Panc1 (cell line): ENCODE measurements at regions not wholly inside any gene's neighbourhood (a gene's known extent, or its start where the extent isn't known, plus 50 kb on each side); places are given as distances from the start of the nearest gene placed in this dataset.

Source experiments
- ATAC-seq: fragments of 200-7000 bp; cut with Tn5 transposase; 2 replicates; pipeline ENCODE4 v1.9.1; 2020; ENCODE audit warnings: mild to moderate bottlenecking, moderate library complexity
- BruUV-seq: library from RNA; stranded (reverse); fragments of 400-500 nt; replicated peaks from 2 replicates; lab custom pipeline; 2021; lab: Mats Ljungman, UMichigan
- CTCF ChIA-PET: fragments of 300-600 bp; sonication (Branson Sonifier 250); formaldehyde crosslinking; loops from one replicate; lab custom pipeline; 2022; ENCODE audit warnings: antibody characterized with exemption; lab: Charles Lee
- POLR2A ChIA-PET: fragments of 300-600 bp; sonication (Branson Sonifier 250); formaldehyde crosslinking; loops from one replicate; lab custom pipeline; 2022; ENCODE audit warnings: antibody characterized with exemption; lab: Charles Lee
- DNase-seq: peaks from one replicate; pipeline ENCODE4 v3.0.0-alpha.2; 2010; ENCODE audit warnings: low read depth, low spot score
- H3K27ac ChIP-seq: 2 replicates; pipeline ENCODE4 v1.5.1; 2011; ENCODE audit warnings: mild to moderate bottlenecking, low read length, inconsistent platforms
- H3K27me3 ChIP-seq: fragments of 200-500 bp; sonication (Bioruptor generic); 2 replicates; pipeline ENCODE4 v1.6.0; 2014; ENCODE audit warnings: low read length, inconsistent platforms; ENCODE audit not compliant: control insufficient read depth, insufficient read depth
- H3K36me3 ChIP-seq: fragments of 200-500 bp; sonication (Bioruptor generic); 2 replicates; pipeline ENCODE4 v1.5.1; 2014; ENCODE audit warnings: inconsistent platforms, mild to moderate bottlenecking, low read length, moderate library complexity; ENCODE audit not compliant: control insufficient read depth, insufficient read depth
- H3K4me1 ChIP-seq: 2 replicates; pipeline ENCODE4 v1.5.1; 2011; ENCODE audit warnings: inconsistent platforms, mild to moderate bottlenecking, low read length, moderate library complexity; ENCODE audit not compliant: control insufficient read depth, insufficient read depth
- H3K4me3 ChIP-seq, 2 experiments: 2 replicates each; pipeline ENCODE4 v1.5.1; 2011 to 2012; ENCODE audit warnings: low read depth in 2 of 2, low read length in 2 of 2, mild to moderate bottlenecking in 2 of 2, inconsistent platforms in 1 of 2, moderate library complexity in 1 of 2
- H3K9me3 ChIP-seq: fragments of 200-500 bp; sonication (Bioruptor generic); 2 replicates; pipeline ENCODE4 v1.5.1; 2014; ENCODE audit warnings: low read depth, mild to moderate bottlenecking, inconsistent platforms, low read length, moderate library complexity; ENCODE audit not compliant: control insufficient read depth, insufficient read depth
- CTCF ChIP-seq: fragments of 450-650 bp; IDR thresholded peaks from 2 replicates; pipeline ENCODE4 v1.5.1; 2017; ENCODE audit warnings: mild to moderate bottlenecking
- POLR2AphosphoS5 ChIP-seq: IDR thresholded peaks from 2 replicates; pipeline ENCODE4 v1.6.1; 2012; ENCODE audit warnings: mild to moderate bottlenecking, low read depth, low read length, moderate library complexity
- REST ChIP-seq, 2 experiments: IDR thresholded peaks; 2 replicates each; pipeline ENCODE4 v1.6.1; 2011 to 2012; ENCODE audit warnings: low read depth in 2 of 2, control low read depth in 1 of 2, low read length in 1 of 2, mild to moderate bottlenecking in 1 of 2, moderate library complexity in 1 of 2; ENCODE audit not compliant: insufficient read depth in 1 of 2
- SIN3A ChIP-seq: IDR thresholded peaks from 2 replicates; pipeline ENCODE4 v1.6.1; 2012; ENCODE audit warnings: low read depth, mild to moderate bottlenecking, low read length, moderate library complexity, borderline replicate concordance; ENCODE audit not compliant: insufficient read depth
- TCF7L2 ChIP-seq: IDR thresholded peaks from 2 replicates; pipeline ENCODE4 v1.6.1; 2011; ENCODE audit warnings: mild to moderate bottlenecking, low read depth, low read length, inconsistent platforms
- in situ Hi-C: cut with HindIII; loops from 2 replicates; pipeline ENCODE4 v1.10.0; 2016; ENCODE audit warnings: low sequenced_read_pairs, low pct_unique_long_range_greater_than_20kb
- intact Hi-C: fragments of 100-400 bp; cut with micrococcal nuclease; formaldehyde crosslinking; loops from one replicate; pipeline ENCODE4 v1.10.0; 2022; ENCODE audit not compliant: unreplicated experiment

- H3K36me3 ChIP-seq, result no peaks in the 10 kb centered on the region
- no peak for TF ChIP-seq POLR2AphosphoS5
- no peaks in the 10 kb centered on the region for H3K9me3 ChIP-seq
- no peaks in the 10 kb centered on the region for H3K27me3 ChIP-seq
- H3K4me1 ChIP-seq, result no peaks in the 10 kb centered on the region
- ChIA-PET POLR2A (no interaction called here), CTCF (no interaction called here)
- intact Hi-C loops, result no loop called here
- H3K4me3 ChIP-seq, result no peak overlapping the region
- no peak overlapping the region for H3K27ac ChIP-seq
- no peak for ATAC-seq
- BruUV-seq, result no TSS peak
- no peak for DNase-seq
- in situ Hi-C loops, result no loop called here
These were observed 256.6 kb downstream of the DLL1 start for GRCh38 chr6:170034294-170034693.

GRCh38 chr6:170033666-170034065, 257.2 kb downstream of the DLL1 start:
- no peak overlapping the region for H3K4me3 ChIP-seq
- H3K27me3 ChIP-seq, result no peaks in the 10 kb centered on the region
- ChIA-PET POLR2A (no interaction called here), CTCF (no interaction called here)
- intact Hi-C loops (no loop called here), in situ Hi-C loops (no loop called here)
- ATAC-seq, result no peak
- TF ChIP-seq SIN3A, result no peak
- TF ChIP-seq POLR2AphosphoS5, result no peak
- BruUV-seq, result no TSS peak
- no peaks in the 10 kb centered on the region for H3K36me3 ChIP-seq
- no peak for DNase-seq
- no peaks in the 10 kb centered on the region for H3K9me3 ChIP-seq
- no peaks in the 10 kb centered on the region for H3K4me1 ChIP-seq
- H3K27ac ChIP-seq, result no peak overlapping the region

GRCh38 chr6:170032706-170033309, 258.1 kb downstream of the DLL1 start:
- H3K27ac ChIP-seq, result no peak overlapping the region
- no peaks in the 10 kb centered on the region for H3K27me3 ChIP-seq
- H3K36me3 ChIP-seq, result no peaks in the 10 kb centered on the region
- ChIA-PET CTCF (no interaction called here), POLR2A (no interaction called here)
- no TSS peak for BruUV-seq
- ATAC-seq (no peak), DNase-seq (no peak)
- no peaks in the 10 kb centered on the region for H3K4me1 ChIP-seq
- no peak overlapping the region for H3K4me3 ChIP-seq
- no peaks in the 10 kb centered on the region for H3K9me3 ChIP-seq
- intact Hi-C loops, result no loop called here
- TF ChIP-seq REST (IDR thresholded peaks at IDR 0.05; ENCODE audit: insufficient read depth in 1 of 2, low read depth in 2 of 2, low read length in 1 of 2), result no peak
- in situ Hi-C loops, result no loop called here

- ATAC-seq, result no peak
- DNase-seq, result no peak
- in situ Hi-C loops, result no loop called here
- Histone ChIP-seq H3K4me3 (no peak overlapping the region), H3K4me1 (no peaks in the 10 kb centered on the region), H3K36me3 (no peaks in the 10 kb centered on the region), H3K9me3 (no peaks in the 10 kb centered on the region), H3K27me3 (no peaks in the 10 kb centered on the region), H3K27ac (no peak overlapping the region)
- ChIA-PET CTCF (no interaction called here), POLR2A (no interaction called here)
- intact Hi-C loops, result no loop called here
- TF ChIP-seq REST (IDR thresholded peaks at IDR 0.05; ENCODE audit: insufficient read depth in 1 of 2, low read depth in 2 of 2, low read length in 1 of 2) (no peak), TCF7L2 (no peak), SIN3A (no peak), CTCF (no peak), POLR2AphosphoS5 (no peak)
- no TSS peak for BruUV-seq
These were observed 258.7 kb downstream of the DLL1 start for GRCh38 chr6:170032197-170032596.
